ENCODE measurements at regions not wholly inside any gene's neighbourhood (a gene's known extent, or its start where the extent isn't known, plus 50 kb on each side); places are given as distances from the start of the nearest gene placed in this dataset.

DNA sequence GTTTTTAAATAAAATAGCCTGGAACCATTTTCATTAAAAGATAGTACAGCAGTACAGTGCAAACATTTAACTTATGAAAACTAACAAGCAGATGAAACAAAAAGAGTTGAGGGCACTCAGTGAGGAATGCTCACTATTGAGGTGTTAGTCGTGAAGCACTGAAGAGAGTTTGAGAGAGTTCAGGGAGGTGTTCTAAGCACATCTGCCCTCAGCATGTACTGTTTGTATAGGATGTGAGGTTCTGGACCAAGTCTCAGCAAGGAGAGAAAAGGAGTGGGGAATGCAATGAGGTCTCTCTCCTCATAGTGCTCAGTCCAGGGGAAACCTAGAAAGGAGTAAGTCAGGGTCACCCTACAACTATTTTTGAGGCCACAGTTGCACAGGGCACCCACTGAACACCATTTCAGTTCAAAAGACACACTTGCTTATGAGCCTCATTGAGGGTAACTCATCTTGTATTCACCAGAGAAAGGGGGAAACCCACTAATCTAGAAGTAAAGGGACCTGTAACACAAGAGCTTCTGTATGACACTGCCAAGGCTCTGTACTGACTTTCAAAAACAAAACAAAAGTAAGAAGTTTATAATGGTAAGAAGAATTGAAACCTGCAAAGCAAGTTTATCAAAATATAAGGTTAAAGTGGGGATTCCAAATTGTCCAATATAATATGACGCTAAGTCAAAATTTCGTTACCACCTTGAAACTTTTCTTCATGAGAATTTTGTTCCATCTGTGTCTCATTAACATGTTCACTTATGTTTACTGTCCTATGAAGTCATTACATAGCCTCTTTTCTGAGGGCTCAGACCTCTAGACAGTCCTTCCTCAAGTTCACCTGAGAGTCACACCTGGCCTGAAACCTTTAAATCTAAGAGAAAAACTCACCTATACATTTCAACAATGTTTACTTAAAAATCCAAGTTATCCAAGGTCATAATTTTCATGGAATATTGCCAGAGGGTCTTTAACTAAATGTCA, 275.3 kb downstream of the ETS1 start:
- intact Hi-C loops (cut with DNase I) = no loop called here
- H3K4me3 ChIP-seq = no peak overlapping the region
- no peaks in the 10 kb centered on the region for H3K4me1 ChIP-seq
- no peaks in the 10 kb centered on the region for H3K36me3 ChIP-seq (replicated peaks in 1 of 2; ENCODE audit: insufficient read depth in 1 of 2, low read depth in 2 of 2)
- no peaks in the 10 kb centered on the region for H3K9me3 ChIP-seq
- DNase-seq (no peak), ATAC-seq (no peak)
- no peak overlapping the region for H3K27ac ChIP-seq
- 61 to 62% methylated on average over 3 of the region's 3 CpGs for WGBS, 2 donors
- H3K27me3 ChIP-seq = no peaks in the 10 kb centered on the region
- TF ChIP-seq, protein P1, sequence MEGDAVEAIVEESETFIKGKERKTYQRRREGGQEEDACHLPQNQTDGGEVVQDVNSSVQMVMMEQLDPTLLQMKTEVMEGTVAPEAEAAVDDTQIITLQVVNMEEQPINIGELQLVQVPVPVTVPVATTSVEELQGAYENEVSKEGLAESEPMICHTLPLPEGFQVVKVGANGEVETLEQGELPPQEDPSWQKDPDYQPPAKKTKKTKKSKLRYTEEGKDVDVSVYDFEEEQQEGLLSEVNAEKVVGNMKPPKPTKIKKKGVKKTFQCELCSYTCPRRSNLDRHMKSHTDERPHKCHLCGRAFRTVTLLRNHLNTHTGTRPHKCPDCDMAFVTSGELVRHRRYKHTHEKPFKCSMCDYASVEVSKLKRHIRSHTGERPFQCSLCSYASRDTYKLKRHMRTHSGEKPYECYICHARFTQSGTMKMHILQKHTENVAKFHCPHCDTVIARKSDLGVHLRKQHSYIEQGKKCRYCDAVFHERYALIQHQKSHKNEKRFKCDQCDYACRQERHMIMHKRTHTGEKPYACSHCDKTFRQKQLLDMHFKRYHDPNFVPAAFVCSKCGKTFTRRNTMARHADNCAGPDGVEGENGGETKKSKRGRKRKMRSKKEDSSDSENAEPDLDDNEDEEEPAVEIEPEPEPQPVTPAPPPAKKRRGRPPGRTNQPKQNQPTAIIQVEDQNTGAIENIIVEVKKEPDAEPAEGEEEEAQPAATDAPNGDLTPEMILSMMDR (IDR thresholded peaks at IDR 0.05) = no peak
- no peak for TF ChIP-seq POLR2A (IDR thresholded peaks at IDR 0.05)

DNA sequence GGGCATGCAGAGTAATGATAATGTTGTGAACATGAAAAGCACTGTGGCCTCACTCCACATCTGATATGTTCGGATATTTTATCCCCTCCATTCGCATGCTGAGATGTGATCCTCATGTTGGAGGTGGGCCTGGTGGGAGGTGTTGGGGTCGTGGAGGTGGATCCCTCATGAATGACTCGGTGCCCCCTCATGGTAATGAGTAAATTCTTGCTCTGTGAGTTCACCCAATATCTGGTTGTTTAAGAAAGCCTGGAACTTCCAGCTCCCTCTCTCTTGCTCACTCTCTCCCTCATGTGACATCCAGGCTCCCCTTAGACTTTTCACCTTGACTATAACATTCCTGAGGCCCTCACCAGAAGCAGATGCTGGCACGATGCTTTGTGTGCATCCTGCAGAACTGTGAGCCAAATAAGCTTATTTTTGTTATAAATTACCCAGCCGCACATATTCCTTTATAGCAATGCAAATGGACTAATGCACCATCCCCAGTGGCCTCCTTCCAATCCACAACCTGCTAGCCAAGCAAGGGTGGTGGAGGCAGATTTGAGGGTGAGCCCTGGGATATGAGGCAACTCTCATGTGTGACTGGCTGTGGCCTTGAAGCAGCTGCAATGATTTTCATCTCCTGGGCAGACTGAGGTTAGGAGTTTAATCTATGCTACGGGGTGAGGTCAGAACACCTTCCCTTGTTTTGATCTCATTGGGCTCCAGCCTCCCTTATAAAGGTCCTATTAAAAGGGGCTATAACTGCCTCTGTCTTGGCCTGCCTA, 276.5 kb downstream of the ETS1 start:
- DNase-seq (no peak), ATAC-seq (no peak)
- WGBS, 2 donors = 68 to 74% methylated on average over 7 of the region's 7 CpGs
- no peaks in the 10 kb centered on the region for H3K9me3 ChIP-seq
- no peaks in the 10 kb centered on the region for H3K4me1 ChIP-seq
- intact Hi-C loops (cut with DNase I) = no loop called here
- H3K36me3 ChIP-seq (replicated peaks in 1 of 2; ENCODE audit: insufficient read depth in 1 of 2, low read depth in 2 of 2) = no peaks in the 10 kb centered on the region
- H3K27ac ChIP-seq = no peak overlapping the region
- no peaks in the 10 kb centered on the region for H3K27me3 ChIP-seq
- H3K4me3 ChIP-seq = no peak overlapping the region
- TF ChIP-seq, protein P1 (IDR thresholded peaks at IDR 0.05) = no peak
- no peak for TF ChIP-seq POLR2A (IDR thresholded peaks at IDR 0.05)

DNA sequence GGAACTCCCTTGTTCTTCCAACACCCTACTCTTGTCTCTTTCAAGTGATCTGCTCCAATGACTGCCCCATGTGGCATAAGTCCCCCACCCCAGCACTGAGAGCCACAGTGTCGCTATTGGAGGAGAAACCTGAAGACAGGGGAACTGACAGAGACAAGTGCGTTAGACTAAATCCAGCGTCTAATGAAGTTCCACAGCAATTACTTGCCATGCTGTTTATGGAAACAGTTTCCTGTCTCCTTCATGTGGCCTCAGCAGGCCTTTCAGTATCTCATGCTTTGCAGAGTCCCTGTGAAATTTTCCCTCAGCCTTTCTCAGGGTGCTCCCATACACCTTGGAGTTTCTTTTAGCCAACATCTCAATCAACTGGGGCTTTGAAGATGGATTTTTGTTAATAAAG, 277.4 kb downstream of the ETS1 start:
- no peak overlapping the region for H3K4me3 ChIP-seq
- DNase-seq (no peak), ATAC-seq (no peak)
- H3K27ac ChIP-seq = no peak overlapping the region
- 94 to 100% methylated on average over 3 of the region's 3 CpGs for WGBS, 2 donors
- H3K36me3 ChIP-seq (replicated peaks in 1 of 2; ENCODE audit: insufficient read depth in 1 of 2, low read depth in 2 of 2) = no peaks in the 10 kb centered on the region
- no peak for TF ChIP-seq POLR2A (IDR thresholded peaks at IDR 0.05)
- TF ChIP-seq, protein P1 (IDR thresholded peaks at IDR 0.05) = no peak
- intact Hi-C loops (cut with DNase I) = no loop called here
- H3K4me1 ChIP-seq = no peaks in the 10 kb centered on the region
- no peaks in the 10 kb centered on the region for H3K27me3 ChIP-seq
- no peaks in the 10 kb centered on the region for H3K9me3 ChIP-seq

DNA sequence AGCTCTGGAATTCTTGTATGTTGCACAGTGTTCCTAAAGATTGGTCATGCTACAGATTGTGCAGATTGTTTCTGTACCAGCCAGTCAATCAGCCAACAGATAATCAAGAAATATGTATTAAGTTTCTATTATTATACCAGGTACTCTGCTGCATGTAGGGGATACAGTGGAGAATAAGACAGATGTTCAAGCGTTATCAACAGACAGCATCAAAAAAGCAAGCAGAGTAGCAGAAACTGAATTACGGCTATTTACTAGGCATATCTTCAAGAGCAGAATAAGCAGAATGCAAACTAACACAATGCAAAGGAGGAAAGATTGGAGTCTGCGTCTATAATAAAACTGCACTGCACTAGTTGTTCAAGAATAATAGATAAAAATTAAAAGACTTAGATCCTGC, 278.6 kb downstream of the ETS1 start:
- 74 to 81% methylated on average over 3 of the region's 3 CpGs for whole genome bisulfite sequencing, 2 donors
- H3K4me3 ChIP-seq = no peak overlapping the region

More for the DNA sequence above, 278.6 kb downstream of the ETS1 start:
- Histone ChIP-seq H3K9me3 (no peaks in the 10 kb centered on the region), H3K36me3 (replicated peaks in 1 of 2; ENCODE audit: insufficient read depth in 1 of 2, low read depth in 2 of 2) (no peaks in the 10 kb centered on the region), H3K27me3 (no peaks in the 10 kb centered on the region), H3K4me1 (no peaks in the 10 kb centered on the region), H3K27ac (no peak overlapping the region)
- intact Hi-C loops (cut with DNase I) = no loop called here
- DNase-seq (no peak), ATAC-seq (no peak)
- TF ChIP-seq POLR2A (IDR thresholded peaks at IDR 0.05) = no peak
- TF ChIP-seq, protein P1 (IDR thresholded peaks at IDR 0.05) = no peak

Data from body of pancreas (tissue), 4 donors.